Ammon's horn (tissue), 1 donor: ENCODE measurements at regions not wholly inside any gene's neighbourhood (a gene's known extent, or its start where the extent isn't known, plus 50 kb on each side); places are given as distances from the start of the nearest gene placed in this dataset.
A peak's percentile ranks its signal among the peaks of the same experiment; 100 is the strongest.

Experiments
- DNase-seq: peaks from one replicate; pipeline ENCODE4 v3.0.0-alpha.2; 2016; ENCODE audit warnings: low spot score

DNA sequence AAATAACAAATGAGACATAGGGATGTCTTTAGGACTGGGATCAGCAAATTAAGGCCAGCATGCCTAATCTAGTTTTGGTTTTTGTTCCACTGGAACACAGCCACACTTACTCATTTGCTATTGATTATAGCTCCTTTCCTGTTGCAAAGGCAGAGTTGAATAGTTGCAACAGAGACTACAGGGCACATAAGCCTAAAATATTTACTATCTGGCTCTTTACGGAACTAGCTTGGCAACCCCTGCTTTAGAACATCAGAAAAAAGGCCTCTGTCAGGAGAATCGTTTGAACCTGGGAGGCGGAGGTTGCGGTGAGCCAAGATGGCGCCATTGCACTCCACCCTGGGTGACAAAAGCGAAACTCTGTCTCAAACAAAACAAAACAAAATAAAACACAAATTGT is 384.8 kb downstream of the ELAVL2 start:
- no peak for DNase-seq

DNA sequence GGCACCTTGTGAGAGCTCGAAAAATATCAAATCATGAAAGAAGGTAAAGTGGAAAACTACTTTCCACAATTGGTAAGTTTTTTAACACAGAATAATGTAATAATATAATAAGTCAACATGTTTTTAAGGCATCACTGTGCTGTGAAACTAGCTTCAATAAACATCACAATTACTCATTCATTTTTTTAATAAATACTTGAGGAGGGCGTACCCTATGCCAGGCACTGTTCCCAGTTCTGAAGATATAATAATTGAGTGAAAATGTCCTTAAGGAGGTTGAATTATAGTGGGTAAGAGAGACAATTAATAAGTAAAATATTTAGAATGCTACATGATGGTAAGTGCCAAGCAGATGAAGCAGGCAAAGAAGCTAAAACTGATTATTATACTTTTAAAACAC is 381.4 kb downstream of the ELAVL2 start:
- no peak for DNase-seq

DNA sequence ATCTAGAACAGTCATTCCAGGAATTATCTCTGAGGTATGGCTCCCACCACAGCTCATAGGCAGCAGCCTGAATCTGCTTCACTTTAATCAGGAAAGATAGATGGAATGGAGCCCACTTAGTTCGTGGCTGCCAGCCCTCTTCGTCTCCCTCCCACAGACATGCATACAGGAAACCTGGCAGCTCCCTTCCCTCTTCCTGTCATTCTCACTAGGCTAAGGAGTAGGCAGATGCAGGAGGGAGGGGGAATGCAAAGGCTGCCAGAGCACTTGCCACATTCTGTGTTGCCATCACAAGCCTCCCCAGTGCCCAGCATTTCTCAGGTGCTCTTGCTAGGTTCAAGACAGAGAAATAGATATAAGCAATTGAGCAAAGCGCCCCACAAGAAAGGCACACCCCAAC is 378.9 kb downstream of the ELAVL2 start:
- DNase-seq, result peak; percentile 63

DNA sequence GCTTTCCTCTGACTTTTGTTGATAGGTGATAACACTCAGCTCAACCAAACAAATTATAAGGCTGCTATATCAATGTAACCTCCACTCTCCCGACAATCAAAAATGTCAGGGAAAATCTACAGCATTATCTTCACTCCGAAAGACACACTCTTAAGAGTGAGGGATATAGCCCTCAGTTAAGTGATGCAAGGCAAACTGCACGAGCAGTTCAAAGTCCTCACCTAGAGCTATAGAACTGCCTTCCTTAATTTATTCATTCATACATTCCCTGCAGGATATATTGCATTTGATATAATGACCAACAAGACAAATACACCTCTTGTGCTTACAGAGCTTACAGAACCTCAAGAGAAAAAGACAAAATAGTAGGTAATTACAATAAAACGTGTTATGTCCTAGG is 378.1 kb downstream of the ELAVL2 start:
- DNase-seq, result no peak

DNA sequence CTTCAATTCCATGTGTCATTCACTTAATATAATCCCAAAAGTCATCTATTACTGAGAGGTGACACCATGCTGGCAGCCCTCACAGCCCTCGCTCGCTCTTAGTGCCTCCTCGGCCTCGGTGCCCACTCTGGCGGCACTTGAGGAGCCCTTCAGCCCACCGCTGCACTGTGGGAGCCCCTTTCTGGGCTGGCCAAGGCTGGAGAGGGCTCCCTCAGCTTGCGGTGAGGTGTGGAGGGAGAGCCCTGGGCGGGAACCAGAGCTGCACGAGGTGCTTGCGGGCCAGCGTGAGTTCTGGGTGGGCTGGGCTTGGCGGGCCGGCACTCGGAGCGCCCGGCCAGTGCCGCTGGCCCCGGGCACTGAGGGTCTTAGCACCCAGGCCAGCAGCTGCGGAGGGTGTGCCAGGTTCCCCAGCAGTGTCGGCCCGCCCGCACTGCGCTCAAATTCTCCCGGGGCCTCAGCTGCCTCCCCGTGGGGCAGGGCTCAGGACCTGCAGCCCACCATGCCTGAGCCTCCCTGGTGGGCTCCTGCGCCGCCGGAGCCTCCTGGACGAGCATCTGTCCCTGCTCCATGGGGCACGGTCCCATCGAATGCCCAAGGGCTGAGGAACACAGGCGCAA is 374.1 kb downstream of the ELAVL2 start:
- no peak for DNase-seq

DNA sequence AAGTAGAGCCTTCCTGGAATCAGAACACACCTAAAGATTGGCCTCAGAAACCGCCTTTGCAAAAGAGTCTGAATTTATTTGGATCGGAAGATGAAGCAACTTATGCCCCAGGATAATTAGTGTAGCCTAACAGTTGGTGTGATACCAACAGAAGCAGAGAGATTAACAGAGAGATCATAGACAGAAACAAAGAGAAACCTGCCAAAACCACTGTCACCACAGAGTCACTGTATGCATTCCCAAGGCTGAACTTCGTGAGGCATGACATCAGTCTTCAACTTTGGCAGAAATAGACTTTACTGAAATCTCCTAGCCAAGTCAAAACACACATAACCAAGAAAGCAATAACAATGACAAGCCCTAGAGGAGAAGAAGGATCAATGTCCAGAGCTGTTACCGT is 361.8 kb downstream of the ELAVL2 start:
- DNase-seq, result no peak

DNA sequence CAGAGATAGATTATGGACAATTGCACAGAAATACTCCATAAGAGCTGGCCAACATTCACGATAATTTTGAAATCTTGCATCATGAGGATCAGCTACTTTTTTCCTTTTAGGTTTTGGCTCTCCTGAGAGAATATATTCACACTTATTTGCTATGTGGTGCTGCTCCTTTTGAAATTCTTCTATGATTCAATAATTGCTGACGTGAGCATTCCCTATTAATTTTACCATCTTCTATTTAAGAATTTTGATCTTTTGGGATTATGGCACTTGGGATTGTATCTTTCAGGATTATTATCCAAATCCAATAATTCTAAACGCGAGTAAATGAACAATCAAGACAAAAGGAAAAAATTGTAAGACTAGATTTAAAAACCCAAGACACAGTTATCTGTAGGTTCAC is 358.8 kb downstream of the ELAVL2 start:
- no peak for DNase-seq

DNA sequence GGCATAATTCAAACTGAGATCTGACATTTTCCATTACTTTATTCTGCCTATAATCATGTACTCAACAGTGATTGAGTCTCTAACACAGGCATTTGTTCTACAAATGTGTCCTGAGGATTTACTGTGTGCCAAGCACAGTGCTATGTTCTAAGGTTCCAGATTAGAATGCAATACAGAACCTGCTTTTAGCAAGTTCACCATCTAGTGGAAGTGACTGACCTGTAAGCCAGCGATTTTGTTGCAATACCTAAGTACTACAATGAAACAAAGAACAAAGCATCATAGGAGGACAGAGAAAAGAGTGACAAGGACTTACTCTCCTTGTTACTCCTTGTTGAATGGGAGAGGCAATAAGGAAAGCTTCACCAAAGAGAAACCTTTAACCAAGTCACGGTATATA is 348.1 kb downstream of the ELAVL2 start:
- DNase-seq, result no peak

DNA sequence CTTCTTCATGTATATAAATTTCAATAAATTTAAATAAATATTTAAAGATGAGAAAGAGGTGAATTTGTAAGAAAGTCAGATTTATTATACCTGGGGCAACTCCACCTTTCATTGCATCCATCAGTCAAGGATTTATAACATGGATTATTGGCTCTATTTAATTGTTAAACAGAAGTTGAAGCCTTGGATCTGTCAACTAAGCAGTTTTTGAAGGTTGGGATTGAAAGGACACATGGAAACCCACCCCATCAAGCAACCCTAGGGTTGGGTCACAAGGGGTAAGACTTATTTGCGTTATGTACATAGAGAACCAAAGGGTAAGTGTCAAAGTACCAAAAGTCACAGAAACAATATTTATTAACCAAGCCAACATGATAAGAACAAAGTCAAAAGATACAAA is 342.5 kb downstream of the ELAVL2 start:
- DNase-seq, result no peak

DNA sequence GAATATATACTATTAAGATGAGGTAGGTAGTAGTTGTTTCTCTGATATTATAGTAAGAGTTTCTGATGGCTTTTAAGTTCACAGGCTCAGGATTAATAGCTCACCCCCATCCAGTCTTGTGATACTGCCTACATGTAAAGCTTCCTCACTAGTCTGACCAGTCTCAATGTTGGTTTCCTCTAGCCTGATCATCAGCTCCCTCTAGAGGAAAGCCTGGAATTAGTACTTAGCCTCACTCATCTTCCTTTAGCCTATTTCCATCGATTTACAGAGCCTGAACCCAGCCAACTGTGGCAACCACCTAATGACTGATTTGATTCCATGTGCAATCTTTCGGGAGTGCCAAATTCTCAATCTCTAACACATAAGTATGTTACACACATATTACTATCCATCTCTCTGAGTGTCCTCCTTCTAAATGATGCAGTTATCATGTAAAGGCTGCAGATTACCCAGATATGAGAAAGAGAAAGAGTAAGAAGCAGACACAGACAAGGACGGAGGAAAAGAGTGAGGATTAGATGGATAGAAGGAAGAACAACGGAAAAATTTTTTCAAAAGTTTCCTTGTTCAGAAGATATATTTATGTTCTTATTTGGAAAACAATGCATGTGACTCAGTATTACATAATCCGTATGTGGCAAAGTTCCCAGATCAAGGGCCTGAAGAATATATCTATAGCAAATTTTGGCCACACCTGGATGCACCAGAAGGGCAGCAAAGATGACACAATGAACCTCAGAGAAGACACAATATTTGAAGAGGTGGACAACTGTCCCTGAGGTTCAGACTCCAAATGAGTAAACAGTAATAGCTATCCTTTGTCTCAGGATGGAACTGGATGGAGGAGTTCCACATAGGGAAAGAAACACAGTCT is 333.7 kb downstream of the ELAVL2 start:
- DNase-seq, result peak; percentile 78

DNA sequence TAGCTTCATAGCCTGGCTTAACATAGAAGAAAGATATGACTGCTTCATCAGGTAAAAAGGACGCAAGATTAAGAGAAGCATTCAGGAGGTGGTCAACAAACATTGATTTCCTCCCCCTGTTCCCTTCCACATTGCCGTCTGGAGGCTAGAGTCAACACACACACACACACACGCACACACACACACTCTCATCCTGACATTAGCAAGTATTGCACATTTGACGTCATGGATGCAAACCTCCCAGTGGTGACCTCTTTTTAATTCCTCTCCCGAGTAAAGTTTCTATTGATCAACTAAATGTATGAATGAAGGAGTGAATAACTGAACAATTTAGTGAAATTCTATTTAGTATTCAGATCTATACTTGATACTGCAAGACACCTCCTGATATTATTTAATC is 332.8 kb downstream of the ELAVL2 start:
- DNase-seq, result no peak

DNA sequence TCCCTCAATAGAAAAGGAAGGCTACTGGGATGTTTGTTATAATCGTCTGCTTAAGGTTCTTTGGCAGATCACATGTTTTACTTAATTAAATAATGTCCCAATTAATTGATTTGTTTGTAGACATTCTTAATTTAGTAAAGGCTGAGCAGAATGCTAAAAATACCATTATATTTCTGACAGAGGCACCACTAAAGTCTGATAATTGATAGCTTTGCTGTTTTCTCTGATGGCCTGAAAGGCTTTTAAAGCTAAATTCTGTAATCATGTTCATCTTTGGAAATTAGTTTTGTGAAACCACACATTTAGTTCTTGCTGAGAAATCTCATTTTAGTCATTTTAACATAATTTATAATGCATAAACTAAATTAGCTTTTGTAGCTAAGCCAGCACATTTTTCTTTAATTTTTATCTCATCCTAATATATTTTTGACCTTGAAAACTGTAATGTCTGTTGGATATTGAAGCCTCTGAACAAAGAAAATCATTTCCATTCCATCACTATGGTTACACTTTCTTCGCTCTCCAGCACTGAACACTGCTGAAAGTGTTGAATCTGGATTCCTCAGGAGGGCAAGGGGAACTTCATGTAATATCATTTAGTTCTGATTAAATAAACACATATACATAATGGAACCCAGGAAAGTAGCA is 329.4 kb downstream of the ELAVL2 start:
- no peak for DNase-seq

DNA sequence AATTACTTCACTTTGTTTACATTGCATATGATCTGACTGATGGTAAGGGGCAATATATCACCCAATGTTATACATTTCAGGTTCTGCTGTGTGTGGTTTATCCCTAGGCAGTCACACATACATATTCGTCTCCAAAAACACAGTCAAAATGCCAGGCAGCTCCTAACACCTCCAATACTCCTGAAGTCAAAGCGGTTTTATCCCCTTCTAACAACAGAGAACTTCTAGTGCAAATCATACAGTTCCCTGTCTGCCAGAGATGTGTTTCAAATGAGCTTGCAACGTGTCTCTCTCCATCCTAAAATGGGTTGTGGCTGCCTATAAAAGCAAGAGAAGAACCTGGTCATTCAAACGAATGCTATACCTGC is 328.9 kb downstream of the ELAVL2 start:
- DNase-seq, result no peak

DNA sequence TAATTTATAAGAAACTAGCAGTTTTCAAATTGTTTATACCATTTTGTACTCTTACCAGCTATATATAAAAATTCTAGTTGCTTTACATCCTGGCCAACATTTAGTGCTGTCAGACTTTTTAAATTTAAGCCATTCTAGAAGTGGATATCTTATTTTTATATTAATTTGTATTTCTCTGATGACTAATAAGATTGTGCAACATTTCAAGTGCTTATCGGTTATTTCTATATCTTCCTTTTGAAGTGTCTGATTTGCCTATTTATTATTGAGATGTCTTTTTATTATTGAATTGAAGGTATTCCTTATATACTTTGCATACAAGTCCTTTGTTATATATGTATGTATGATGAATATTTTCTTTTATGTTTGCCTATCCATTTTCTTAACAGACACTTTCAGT is 324.0 kb downstream of the ELAVL2 start:
- DNase-seq, result no peak

DNA sequence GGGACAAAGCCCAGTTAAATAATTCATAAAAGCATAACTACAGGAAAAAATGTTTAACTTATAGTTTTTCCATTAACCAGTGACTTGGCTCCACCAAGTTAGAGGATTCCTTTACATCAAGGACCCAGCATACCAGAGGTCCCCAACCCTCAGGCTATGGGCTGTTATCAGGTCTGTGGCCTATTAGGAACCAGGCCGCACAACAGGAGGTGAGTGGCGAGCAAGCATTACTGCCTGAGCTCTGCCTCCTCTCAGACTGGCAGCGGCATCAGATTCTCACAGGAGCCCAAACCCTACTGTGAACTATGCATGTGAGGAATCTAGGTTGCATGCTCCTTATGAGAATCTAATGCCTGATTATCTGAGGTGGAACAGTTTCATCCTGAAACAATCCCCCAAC is 303.1 kb downstream of the ELAVL2 start:
- no peak for DNase-seq

DNA sequence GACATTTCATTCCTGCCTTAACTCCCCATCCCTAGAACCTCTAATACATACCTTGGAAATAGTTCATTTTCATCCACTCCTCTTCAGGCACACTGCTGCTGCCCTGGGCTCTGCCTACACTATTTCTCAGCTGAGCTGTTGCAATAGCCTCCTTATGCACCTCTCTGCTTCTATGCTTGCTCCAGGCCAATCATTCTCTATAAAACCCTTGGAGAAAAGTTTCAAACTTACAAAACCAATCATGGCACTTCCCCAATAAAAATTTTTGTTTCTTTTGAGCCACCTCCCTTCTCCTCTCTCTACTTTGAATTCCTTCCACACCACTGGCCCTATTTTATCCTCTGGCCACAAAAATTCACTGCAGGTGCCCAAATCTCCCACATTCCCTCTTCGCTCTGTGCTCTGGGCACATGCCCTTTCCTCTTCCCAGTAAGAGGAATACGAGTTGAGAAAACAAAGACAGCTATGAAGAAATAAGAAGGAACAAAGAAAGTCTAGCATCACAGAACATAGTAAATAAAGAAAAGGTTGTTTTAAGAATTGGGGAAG is 301.4 kb downstream of the ELAVL2 start:
- no peak for DNase-seq

DNA sequence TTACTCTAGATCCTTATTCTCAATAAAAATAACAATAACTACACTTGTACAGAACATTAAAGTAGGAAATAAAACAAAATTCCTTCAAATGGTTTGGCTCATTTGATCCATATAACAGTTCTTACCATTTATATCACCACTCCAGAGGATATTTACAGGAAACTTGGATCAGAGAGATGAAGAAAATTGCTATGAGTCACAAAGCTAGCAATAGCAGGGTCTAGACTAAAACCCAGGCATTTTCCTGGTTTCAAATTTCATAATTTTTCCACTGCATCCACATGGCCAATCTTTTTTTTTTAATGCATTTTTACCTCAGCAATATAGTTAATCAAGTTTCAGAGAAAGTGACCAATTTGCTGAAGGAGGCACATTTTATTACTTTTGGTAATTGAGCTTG is 299.2 kb downstream of the ELAVL2 start:
- DNase-seq, result no peak

DNA sequence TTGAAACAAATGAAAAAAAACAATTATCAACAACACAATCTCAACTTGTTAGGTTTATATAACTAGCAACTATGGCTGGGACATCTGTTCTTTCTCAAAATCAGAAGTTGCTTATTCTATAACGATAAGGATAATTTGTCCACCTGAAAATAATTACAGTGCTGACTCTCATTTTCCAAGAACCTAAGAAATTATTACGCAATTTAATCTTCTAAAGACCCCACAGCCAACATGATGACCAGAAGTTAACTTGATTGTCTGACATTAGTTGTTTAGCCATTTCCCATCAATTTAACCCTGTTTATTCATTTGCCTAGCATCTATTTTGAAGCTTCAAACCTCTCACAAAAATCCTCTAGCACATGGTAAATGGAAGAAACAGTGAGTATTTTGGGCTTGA is 293.8 kb downstream of the ELAVL2 start:
- DNase-seq, result no peak

DNA sequence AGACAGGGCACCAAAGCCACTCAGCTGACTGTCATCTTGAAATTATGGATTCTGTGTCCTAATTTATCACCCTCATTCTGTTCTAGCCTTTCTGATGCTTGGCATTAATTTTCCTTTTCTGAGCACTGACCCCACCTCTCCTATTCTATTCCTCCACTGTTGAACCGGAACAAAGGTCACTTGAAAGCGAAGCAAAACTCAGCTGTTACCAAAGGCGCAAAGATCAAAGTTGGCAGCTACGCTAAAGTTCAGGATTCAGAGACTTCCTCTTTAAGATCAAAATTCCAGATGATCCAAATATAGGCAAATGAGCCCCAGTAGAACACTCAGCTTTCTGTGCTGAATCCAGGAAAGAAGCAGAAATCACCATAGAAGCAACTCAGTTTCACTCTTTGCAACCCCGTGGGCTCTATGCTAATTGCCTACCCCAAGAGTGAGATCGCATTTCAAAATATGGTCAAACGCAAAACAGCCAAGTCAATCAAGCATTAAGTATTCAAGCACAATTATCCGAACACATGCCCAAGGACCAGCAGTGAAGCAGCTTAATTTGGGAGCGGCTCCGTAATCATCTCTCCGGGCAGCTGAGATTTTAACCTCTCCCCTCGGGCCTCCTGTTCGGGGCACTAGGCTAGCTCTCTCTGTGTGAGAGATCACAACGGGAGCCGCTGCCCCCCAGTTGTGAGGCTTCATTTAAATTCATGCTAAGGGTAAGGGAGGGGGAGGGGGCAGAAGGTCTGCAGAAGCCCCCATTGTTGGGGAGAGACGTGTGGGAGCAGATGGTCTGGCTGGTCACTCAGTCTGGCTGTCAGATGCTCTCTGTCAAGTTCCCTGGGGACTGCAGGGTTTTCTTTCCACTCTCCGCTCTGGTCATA is 288.6 kb downstream of the ELAVL2 start:
- DNase-seq, result no peak

DNA sequence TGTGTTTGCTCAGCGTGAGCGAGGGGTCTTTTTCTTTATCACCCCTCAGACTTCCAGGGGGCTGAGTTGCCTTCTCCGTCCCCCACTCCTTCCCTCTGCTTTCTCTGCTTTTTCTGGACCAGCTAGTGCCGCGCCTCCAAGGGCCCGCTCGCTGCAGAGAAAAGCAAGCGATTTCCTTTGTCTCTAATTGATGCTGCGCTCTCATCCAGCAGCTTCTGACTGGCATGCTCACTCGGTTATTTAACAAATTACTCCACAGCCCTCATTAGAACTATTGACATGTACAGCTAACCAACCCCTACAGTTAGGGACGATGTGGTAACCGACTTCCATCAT is 288.0 kb downstream of the ELAVL2 start:
- DNase-seq, result peak; percentile 13

DNA sequence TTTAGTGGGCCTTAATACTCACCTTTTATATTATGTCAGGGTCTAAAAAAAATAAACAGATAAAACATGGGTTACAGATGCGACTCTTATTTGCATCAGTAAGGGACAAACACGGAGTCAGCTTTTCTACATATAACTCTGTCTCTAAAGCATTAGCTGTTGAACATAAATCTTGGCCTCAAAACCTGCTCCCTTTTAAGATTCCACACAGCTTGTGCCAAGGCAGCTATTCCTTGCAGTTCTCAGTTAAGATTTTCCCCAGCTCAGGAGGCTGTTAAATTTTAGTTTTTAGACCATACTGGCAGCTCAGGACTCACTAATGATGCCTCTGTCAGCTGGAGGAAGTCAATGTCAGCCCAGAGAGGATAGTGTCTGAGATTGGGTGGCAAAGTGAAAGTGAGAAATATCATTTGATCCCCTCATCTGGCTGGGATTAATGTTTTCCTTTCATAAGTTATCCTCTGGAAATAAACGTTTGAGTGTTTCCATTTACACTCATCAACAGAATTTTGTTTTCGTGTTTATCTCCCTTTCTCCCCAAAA is 287.5 kb downstream of the ELAVL2 start:
- no peak for DNase-seq

DNA sequence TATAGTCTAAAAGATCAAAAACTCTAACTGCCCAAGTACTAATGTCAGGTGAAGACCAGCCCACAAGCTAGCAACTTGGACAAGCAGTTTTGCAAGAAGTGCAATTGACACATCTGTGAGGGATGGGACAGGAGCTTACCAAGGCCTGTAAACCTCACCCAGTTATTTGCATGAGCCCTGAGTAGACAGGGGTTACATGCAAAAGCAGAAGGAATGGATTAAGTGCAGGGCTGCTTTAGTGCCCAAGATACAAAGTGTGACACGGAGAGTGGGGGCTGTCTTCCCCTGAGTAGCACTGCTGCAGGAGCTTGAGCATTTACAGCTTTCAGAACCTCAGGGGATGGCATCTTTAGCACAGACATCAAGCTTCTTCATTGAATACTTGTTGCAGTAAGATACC is 286.7 kb downstream of the ELAVL2 start:
- no peak for DNase-seq
